Hepatocyte (in vitro differentiated cells): ENCODE measurements at regions not wholly inside any gene's neighbourhood (a gene's known extent, or its start where the extent isn't known, plus 50 kb on each side); places are given as distances from the start of the nearest gene placed in this dataset.
"Not testable (repeated sequence)": the region's sequence is repeated elsewhere in the genome, so short reads cannot be mapped to it uniquely, and the experiment has no call there.

Source experiments
- DNase-seq: peaks from one replicate; pipeline ENCODE4 v3.0.0-alpha.2; 2016; ENCODE audit warnings: low spot score
- H2AFZ ChIP-seq: fragments of 200-600 bp; sonication (generic); 2 replicates; pipeline ENCODE4 v1.6.0; 2016; ENCODE audit warnings: antibody characterized with exemption, mild to moderate bottlenecking
- H3K27ac ChIP-seq: fragments of 200-600 bp; sonication (generic); 2 replicates; pipeline ENCODE4 v1.5.1; 2016; ENCODE audit warnings: mild to moderate bottlenecking
- H3K27me3 ChIP-seq: fragments of 200-600 bp; sonication (generic); 2 replicates; pipeline ENCODE4 v1.6.1; 2016
- H3K36me3 ChIP-seq: fragments of 200-600 bp; sonication (generic); replicated peaks from 2 replicates; pipeline ENCODE4 v1.5.1; 2016; ENCODE audit warnings: low read depth; ENCODE audit not compliant: insufficient read depth
- H3K4me1 ChIP-seq: fragments of 200-600 bp; sonication (generic); 2 replicates; pipeline ENCODE4 v1.5.1; 2016; ENCODE audit warnings: mild to moderate bottlenecking, moderate library complexity; ENCODE audit not compliant: insufficient read depth
- H3K4me2 ChIP-seq: fragments of 200-600 bp; sonication (generic); 2 replicates; pipeline ENCODE4 v1.6.0; 2016
- H3K4me3 ChIP-seq: fragments of 200-600 bp; sonication (generic); 2 replicates; pipeline ENCODE4 v1.5.1; 2016; ENCODE audit warnings: mild to moderate bottlenecking
- H3K79me2 ChIP-seq: fragments of 200-600 bp; sonication (generic); 2 replicates; pipeline ENCODE4 v1.6.0; 2017; ENCODE audit warnings: mild to moderate bottlenecking
- H3K9me2 ChIP-seq: fragments of 200-600 bp; sonication (generic); replicated peaks from 2 replicates; pipeline ENCODE4 v1.6.0; 2017; ENCODE audit warnings: mild to moderate bottlenecking; ENCODE audit not compliant: insufficient read depth
- H3K9me3 ChIP-seq: fragments of 200-600 bp; sonication (generic); 2 replicates; pipeline ENCODE4 v1.5.1; 2016; ENCODE audit warnings: low read depth, mild to moderate bottlenecking
- H4K20me1 ChIP-seq: fragments of 200-600 bp; sonication (generic); 2 replicates; pipeline ENCODE4 v1.6.0; 2016; ENCODE audit warnings: mild to moderate bottlenecking; ENCODE audit not compliant: insufficient read depth, poor library complexity, severe bottlenecking
- EZH2 ChIP-seq: fragments of 200-600 bp; sonication (generic); IDR thresholded peaks from 2 replicates; pipeline ENCODE4 v1.6.1; 2016; ENCODE audit warnings: antibody characterized with exemption, mild to moderate bottlenecking, borderline replicate concordance
- EZH2phosphoT487 ChIP-seq: fragments of 200-600 bp; sonication (generic); IDR thresholded peaks from one replicate; pipeline ENCODE4 v1.6.1; 2018; ENCODE audit warnings: antibody characterized with exemption, mild to moderate bottlenecking, low read depth, moderate library complexity; ENCODE audit not compliant: unreplicated experiment, severe bottlenecking
- WGBS: methylation state at CpG from one replicate; pipeline ENCODE4 v1.1.6; 2016; ENCODE audit warnings: low lambda C conversion rate; ENCODE audit errors: missing lambda C conversion rate; 5-methylcytosine and 5-hydroxymethylcytosine counted together
- TF ChIP-seq, protein P1 (sequence below): fragments of 200-600 bp; sonication (generic); IDR thresholded peaks from 2 replicates; pipeline ENCODE4 v1.5.1; 2016; ENCODE audit warnings: antibody characterized with exemption, mild to moderate bottlenecking; ENCODE audit not compliant: poor library complexity

DNA sequence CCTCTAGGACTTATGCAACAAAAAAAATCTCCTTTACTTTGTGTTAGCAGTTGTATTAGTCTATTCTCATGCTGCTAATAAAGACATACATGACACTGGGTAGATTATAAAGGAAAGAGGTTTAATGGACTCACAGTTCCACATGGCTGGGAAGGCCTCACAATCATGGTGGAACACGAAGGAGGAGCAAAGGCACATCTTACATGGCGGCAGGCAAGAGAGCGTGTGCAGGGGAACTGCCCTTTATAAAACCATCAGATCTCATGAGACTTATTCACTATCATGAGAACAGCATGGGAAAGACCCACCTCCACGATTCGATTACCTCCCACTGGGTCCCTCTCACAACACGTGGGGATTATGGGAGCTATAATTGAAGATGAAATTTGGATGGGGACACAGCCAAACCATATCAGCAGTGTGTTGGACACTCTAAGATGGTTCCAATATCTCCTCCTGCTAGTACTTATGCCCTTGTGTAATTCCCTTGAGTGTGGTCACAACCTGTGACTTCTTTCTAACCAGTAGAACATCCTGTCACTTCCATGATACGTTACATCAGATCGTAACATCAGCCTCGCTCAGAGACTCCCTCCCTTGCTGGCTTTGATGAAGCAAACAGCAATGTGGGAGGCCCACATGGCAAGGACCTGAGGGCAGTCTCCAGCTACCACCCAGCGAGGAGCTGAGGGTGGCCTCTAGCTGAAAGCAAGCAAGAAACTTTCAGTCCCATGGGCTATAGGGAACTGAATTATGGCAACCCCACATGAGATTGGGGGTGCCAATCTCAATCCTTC lies 113.5 kb upstream of the PITX1 start:
- no peak overlapping the region for H2AFZ ChIP-seq
- no peaks in the 10 kb centered on the region for H3K9me3 ChIP-seq
- H3K36me3 ChIP-seq, result no peaks in the 10 kb centered on the region
- H3K27me3 ChIP-seq, result no peaks in the 10 kb centered on the region
- no peaks in the 10 kb centered on the region for H3K9me2 ChIP-seq
- no peaks in the 10 kb centered on the region for H3K4me1 ChIP-seq
- H3K79me2 ChIP-seq, result no peaks in the 10 kb centered on the region
- no peak overlapping the region for H3K4me3 ChIP-seq
- TF ChIP-seq EZH2phosphoT487 (no peak), EZH2 (no peak)
- TF ChIP-seq, protein P1, sequence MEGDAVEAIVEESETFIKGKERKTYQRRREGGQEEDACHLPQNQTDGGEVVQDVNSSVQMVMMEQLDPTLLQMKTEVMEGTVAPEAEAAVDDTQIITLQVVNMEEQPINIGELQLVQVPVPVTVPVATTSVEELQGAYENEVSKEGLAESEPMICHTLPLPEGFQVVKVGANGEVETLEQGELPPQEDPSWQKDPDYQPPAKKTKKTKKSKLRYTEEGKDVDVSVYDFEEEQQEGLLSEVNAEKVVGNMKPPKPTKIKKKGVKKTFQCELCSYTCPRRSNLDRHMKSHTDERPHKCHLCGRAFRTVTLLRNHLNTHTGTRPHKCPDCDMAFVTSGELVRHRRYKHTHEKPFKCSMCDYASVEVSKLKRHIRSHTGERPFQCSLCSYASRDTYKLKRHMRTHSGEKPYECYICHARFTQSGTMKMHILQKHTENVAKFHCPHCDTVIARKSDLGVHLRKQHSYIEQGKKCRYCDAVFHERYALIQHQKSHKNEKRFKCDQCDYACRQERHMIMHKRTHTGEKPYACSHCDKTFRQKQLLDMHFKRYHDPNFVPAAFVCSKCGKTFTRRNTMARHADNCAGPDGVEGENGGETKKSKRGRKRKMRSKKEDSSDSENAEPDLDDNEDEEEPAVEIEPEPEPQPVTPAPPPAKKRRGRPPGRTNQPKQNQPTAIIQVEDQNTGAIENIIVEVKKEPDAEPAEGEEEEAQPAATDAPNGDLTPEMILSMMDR, result no peak
- H4K20me1 ChIP-seq, result no peaks in the 10 kb centered on the region
- DNase-seq, result no peak
- no peak overlapping the region for H3K4me2 ChIP-seq
- H3K27ac ChIP-seq, result no peak overlapping the region
- 93% methylated on average over 10 of the region's 10 CpGs for WGBS

DNA sequence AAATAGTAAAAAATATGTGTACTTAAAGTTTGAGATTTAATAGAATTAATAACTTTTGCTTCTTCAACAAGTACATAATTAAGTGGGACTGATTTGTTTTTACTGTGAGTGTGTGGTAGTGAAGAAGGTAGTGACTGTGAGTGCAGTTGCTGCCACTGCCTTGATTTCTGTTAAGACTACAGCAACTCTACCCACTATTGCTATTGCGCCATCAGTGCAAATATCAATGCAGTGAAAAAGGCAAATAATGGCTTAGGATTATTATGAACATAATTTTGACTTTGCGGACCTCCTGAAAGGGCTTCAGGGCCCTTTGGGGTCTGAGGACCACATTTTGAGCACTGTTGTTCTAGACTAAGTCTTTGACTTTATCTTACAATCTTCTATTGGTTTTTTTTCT lies 112.0 kb upstream of the PITX1 start:
- no peak for DNase-seq
- no peak overlapping the region for H3K27ac ChIP-seq

GRCh38 chr5:135143682-135144081 lies 109.7 kb upstream of the PITX1 start:
- H4K20me1 ChIP-seq, H3K27ac ChIP-seq, H3K9me2 ChIP-seq, H3K9me3 ChIP-seq, H3K4me3 ChIP-seq, H3K4me2 ChIP-seq, H3K36me3 ChIP-seq, DNase-seq, H3K79me2 ChIP-seq, H2AFZ ChIP-seq, H3K27me3 ChIP-seq: not testable (repeated sequence)
- 62% methylated on average over 4 of the region's 4 CpGs for WGBS
- peaks cover 23% of the 10 kb centered on the region for H3K4me1 ChIP-seq

More for the DNA sequence above, 112.0 kb upstream of the PITX1 start:
- H3K9me2 ChIP-seq, result no peaks in the 10 kb centered on the region
- peaks cover 3% of the 10 kb centered on the region for H3K4me1 ChIP-seq
- no peaks in the 10 kb centered on the region for H4K20me1 ChIP-seq
- H3K9me3 ChIP-seq, result no peaks in the 10 kb centered on the region
- H3K27me3 ChIP-seq, result no peaks in the 10 kb centered on the region
- H3K79me2 ChIP-seq, result no peaks in the 10 kb centered on the region
- H2AFZ ChIP-seq, result no peak overlapping the region
- H3K4me2 ChIP-seq, result no peak overlapping the region
- 78% methylated on average over 2 of the region's 2 CpGs for WGBS
- TF ChIP-seq, protein P1, result no peak
- TF ChIP-seq EZH2phosphoT487, result no peak
- TF ChIP-seq EZH2, result no peak
- H3K36me3 ChIP-seq, result no peaks in the 10 kb centered on the region
- H3K4me3 ChIP-seq, result no peak overlapping the region

GRCh38 chr5:135141303-135142268 lies 107.6 kb upstream of the PITX1 start:
- H3K9me2 ChIP-seq, result no peaks in the 10 kb centered on the region
- H4K20me1 ChIP-seq, result no peaks in the 10 kb centered on the region
- no peak overlapping the region for H2AFZ ChIP-seq
- no peaks in the 10 kb centered on the region for H3K79me2 ChIP-seq
- H3K4me3 ChIP-seq, result no peak overlapping the region
- H3K27me3 ChIP-seq, result no peaks in the 10 kb centered on the region
- H3K4me1 ChIP-seq, result peaks cover 27% of the 10 kb centered on the region
- H3K9me3 ChIP-seq, result no peaks in the 10 kb centered on the region
- H3K36me3 ChIP-seq, result no peaks in the 10 kb centered on the region
- peak overlapping the region; percentile 80 for H3K27ac ChIP-seq
- TF ChIP-seq EZH2phosphoT487 (no peak), EZH2 (no peak)
- TF ChIP-seq, protein P1, result no peak
- no peak overlapping the region for H3K4me2 ChIP-seq
- WGBS, result 76% methylated on average over 13 of the region's 13 CpGs
- DNase-seq, result peak; percentile 45
